K562 (cell line): ENCODE measurements at regions not wholly inside any gene's neighbourhood (a gene's known extent, or its start where the extent isn't known, plus 50 kb on each side); places are given as distances from the start of the nearest gene placed in this dataset.

Source experiments
- ATAC-seq: fragments of 200-7000 bp; cut with Tn5 transposase; 3 replicates; pipeline ENCODE4 v1.9.1; 2020; ENCODE audit warnings: moderate library complexity
- BruUV-seq: library from RNA; stranded (reverse); fragments of 400-500 nt; replicated peaks from 2 replicates; lab custom pipeline; 2021; lab: Mats Ljungman, UMichigan
- CTCF ChIA-PET: fragments of 300-600 bp; formaldehyde crosslinking; extraction: SDS; loops from one replicate; lab custom pipeline; 2021; ENCODE audit warnings: low intra/inter-chr PET ratio; lab: Yijun Ruan, JAX
- POLR2A ChIA-PET: fragments of 300-600, 350-650 bp; sonication (Branson Sonifier 250); formaldehyde crosslinking; extraction: SDS; loops from one replicate; lab custom pipeline; 2021; ENCODE audit warnings: antibody characterized with exemption, inconsistent platforms; lab: Yijun Ruan, JAX
- DNase-seq, 4 experiments: peaks; one replicate each; pipeline versions ENCODE4 v3.0.0 to v3.0.0-alpha.2; 2011 to 2018; ENCODE audit warnings: low spot score in 3 of 4, mixed read lengths in 3 of 4; ENCODE audit errors: extremely low read depth in 1 of 4
- FAIRE-seq: peaks from 2 replicates; lab custom pipeline; 2011; peaks lifted over from hg19 to GRCh38; lab: Jason Lieb, UNC
- H2AFZ ChIP-seq: 2 replicates; pipeline ENCODE4 v1.6.0; 2011; ENCODE audit warnings: low read depth, low read length, control low read depth, inconsistent platforms
- H3K27ac ChIP-seq: fragments of 200-600 bp; 3 replicates; pipeline ENCODE4 v1.8.0; 2011; ENCODE audit warnings: low read depth, mild to moderate bottlenecking, control low read depth, inconsistent platforms, low read length, moderate library complexity, mixed read lengths; ENCODE audit errors: extremely low read depth
- H3K27me3 ChIP-seq, 2 experiments: fragments of 300-600 bp in 1 of 2; 2 replicates in 1 of 2; 3 replicates in 1 of 2; pipeline versions ENCODE4 v1.6.0 to v1.8.0; 2011; ENCODE audit warnings: inconsistent platforms in 2 of 2, low read length in 2 of 2, mild to moderate bottlenecking in 1 of 2, mixed read lengths in 1 of 2, moderate library complexity in 1 of 2; ENCODE audit not compliant: control insufficient read depth in 2 of 2, insufficient read depth in 2 of 2
- H3K36me3 ChIP-seq: fragments of 300-600 bp; 3 replicates; pipeline ENCODE4 v1.8.0; 2011; ENCODE audit warnings: mild to moderate bottlenecking, low read length, inconsistent platforms; ENCODE audit not compliant: control insufficient read depth, insufficient read depth
- H3K4me1 ChIP-seq, 2 experiments: fragments of 200-600 bp in 1 of 2; replicated peaks in 1 of 2; 2 replicates in 1 of 2; 3 replicates in 1 of 2; pipeline versions ENCODE4 v1.5.1 to v1.8.0; 2011; ENCODE audit warnings: inconsistent platforms in 2 of 2, low read length in 2 of 2, mild to moderate bottlenecking in 1 of 2, mixed read lengths in 1 of 2, moderate library complexity in 1 of 2; ENCODE audit not compliant: control insufficient read depth in 2 of 2, insufficient read depth in 2 of 2
- H3K4me2 ChIP-seq: 2 replicates; pipeline ENCODE4 v1.6.1; 2011; ENCODE audit warnings: low read length, control low read depth, inconsistent platforms, mixed read lengths; ENCODE audit not compliant: insufficient read depth
- H3K4me3 ChIP-seq: fragments of 200-600 bp; sonication (generic), shearing (Covaris generic); 2 replicates; pipeline ENCODE4 v1.5.1; 2016; ENCODE audit warnings: control low read depth, inconsistent platforms
- H3K79me2 ChIP-seq: fragments of 200-600 bp; 3 replicates; pipeline ENCODE4 v1.8.0; 2011; ENCODE audit warnings: low read length, inconsistent platforms; ENCODE audit not compliant: control insufficient read depth, insufficient read depth
- H3K9ac ChIP-seq, 2 experiments: 2 replicates each; pipeline versions ENCODE4 v1.6.0 to v1.6.1; 2011; ENCODE audit warnings: low read depth in 2 of 2, low read length in 2 of 2, control low read depth in 1 of 2, inconsistent platforms in 1 of 2, mild to moderate bottlenecking in 1 of 2, mixed read lengths in 1 of 2; ENCODE audit not compliant: insufficient read depth in 1 of 2
- H3K9me1 ChIP-seq: one replicate; pipeline ENCODE4 v1.6.0; 2011; ENCODE audit warnings: inconsistent platforms, mild to moderate bottlenecking, low read length, moderate library complexity; ENCODE audit not compliant: control insufficient read depth, insufficient read depth
- H3K9me3 ChIP-seq: replicated peaks from 2 replicates; pipeline ENCODE4 v1.5.1; 2011; ENCODE audit warnings: low read depth, low read length, inconsistent platforms; ENCODE audit not compliant: control insufficient read depth, insufficient read depth
- H4K20me1 ChIP-seq: replicated peaks from 2 replicates; pipeline ENCODE4 v1.6.1; 2011; ENCODE audit warnings: low read length, inconsistent platforms, mixed read lengths; ENCODE audit not compliant: control insufficient read depth, insufficient read depth
- ADNP ChIP-seq: fragments of 200-800 bp; sonication (Bioruptor generic); IDR thresholded peaks from 2 replicates; pipeline ENCODE4 v1.6.1; 2016; ENCODE audit warnings: missing genetic modification characterization, missing compliant biosample characterization
- FOXP1 ChIP-seq: sonication (generic); formaldehyde crosslinking; IDR thresholded peaks from 2 replicates; pipeline ENCODE4 v1.8.0; 2022; ENCODE audit warnings: mild to moderate bottlenecking, missing genetic modification reagents
- FUS ChIP-seq: fragments of 200-400 bp; formaldehyde crosslinking; optimal IDR thresholded peaks from 2 replicates; pipeline ENCODE3; 2017; ENCODE audit warnings: low read depth, low read length
- HEY1 ChIP-seq: fragments of 250-450 bp; sonication (Bioruptor Pico); IDR thresholded peaks from 2 replicates; pipeline ENCODE4 v1.5.0; 2020; ENCODE audit warnings: mild to moderate bottlenecking, moderate library complexity, borderline replicate concordance
- HNRNPLL ChIP-seq: fragments of 200-400 bp; formaldehyde crosslinking; IDR thresholded peaks from 2 replicates; pipeline ENCODE4 v1.6.1; 2017; ENCODE audit warnings: low read length, low read depth, mild to moderate bottlenecking; ENCODE audit not compliant: poor library complexity, severe bottlenecking
- ILK ChIP-seq: fragments of 450-650 bp; IDR thresholded peaks from 2 replicates; pipeline ENCODE4 v1.6.1; 2016; ENCODE audit warnings: missing genetic modification characterization, low read depth, mild to moderate bottlenecking, missing compliant biosample characterization, moderate library complexity, borderline replicate concordance
- MIER1 ChIP-seq: fragments of 450-650 bp; IDR thresholded peaks from 2 replicates; pipeline ENCODE4 v1.6.1; 2016; ENCODE audit warnings: antibody characterized with exemption, mild to moderate bottlenecking, low read depth
- MTA3 ChIP-seq: fragments of 450-650 bp; formaldehyde crosslinking; IDR thresholded peaks from 2 replicates; pipeline ENCODE4 v1.6.1; 2017; ENCODE audit warnings: mild to moderate bottlenecking, borderline replicate concordance
- NFIC ChIP-seq: fragments of 450-650 bp; IDR thresholded peaks from 2 replicates; pipeline ENCODE4 v1.6.1; 2017; ENCODE audit warnings: mild to moderate bottlenecking, inconsistent platforms
- POU5F1 ChIP-seq: fragments of 150-350 bp; IDR thresholded peaks from 2 replicates; pipeline ENCODE4 v1.6.1; 2014; ENCODE audit warnings: borderline replicate concordance, low read length, low read depth, mild to moderate bottlenecking; ENCODE audit not compliant: partially characterized antibody
- SRSF3 ChIP-seq: fragments of 200-400 bp; formaldehyde crosslinking; IDR thresholded peaks from 2 replicates; pipeline ENCODE4 v1.6.1; 2016; ENCODE audit warnings: mild to moderate bottlenecking, low read length, moderate library complexity; ENCODE audit not compliant: insufficient read depth
- ZNF121 ChIP-seq: sonication (generic); formaldehyde crosslinking; conservative IDR thresholded peaks from 2 replicates; pipeline ENCODE4 v1.8.0; 2022; ENCODE audit warnings: missing genetic modification reagents
- ZNF695 ChIP-seq: fragments of 450-650 bp; formaldehyde crosslinking; IDR thresholded peaks from 2 replicates; pipeline ENCODE4 v1.4.0; 2020; ENCODE audit warnings: mild to moderate bottlenecking, moderate library complexity
- WGBS: fragments of 100-300 bp; shearing (Covaris generic); methylation state at CpG from one replicate; pipeline ENCODE4 v1.1.6; 2016; ENCODE audit warnings: low coverage, mixed read lengths; ENCODE audit not compliant: insufficient coverage; ENCODE audit errors: missing lambda C conversion rate; 5-methylcytosine and 5-hydroxymethylcytosine counted together
- in situ Hi-C: fragments of 300-500 bp; cut with MboI; formaldehyde crosslinking; loops from 4 replicates; pipeline ENCODE4 v1.15.0; 2018; ENCODE audit warnings: inconsistent platforms, mixed read lengths
- intact Hi-C: fragments of 100-400 bp; cut with micrococcal nuclease; formaldehyde crosslinking; loops from 2 replicates; pipeline ENCODE4 v1.14.2; 2022
- TF ChIP-seq, protein P1 (sequence below): IDR thresholded peaks from 2 replicates; pipeline ENCODE4 v1.6.1; 2011; ENCODE audit not compliant: insufficient read length; ENCODE audit errors: extremely low read depth
- TF ChIP-seq, protein P2 (sequence below): fragments of 250-450 bp; sonication (Bioruptor Pico); IDR thresholded peaks from 2 replicates; pipeline ENCODE4 v1.5.0; 2021

DNA sequence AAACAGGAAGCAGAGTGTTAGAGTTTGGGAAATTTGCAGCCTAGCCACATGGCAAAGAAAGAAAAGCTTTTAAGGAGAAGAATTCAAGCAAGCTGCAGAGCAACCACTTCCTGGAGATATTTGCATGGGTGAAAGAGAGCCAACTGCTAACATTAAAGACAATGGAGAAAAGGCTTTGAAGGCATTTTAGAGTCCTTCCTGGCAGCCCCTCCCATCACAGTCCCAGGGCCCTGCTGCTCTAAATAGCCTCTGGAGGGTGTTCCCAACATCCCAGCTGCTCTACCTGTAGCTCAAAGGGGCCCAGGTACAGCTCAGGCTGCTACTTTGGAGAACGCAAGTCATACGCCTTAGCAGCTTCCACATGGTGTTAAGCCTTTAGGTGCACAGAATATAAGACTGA is 235.9 kb upstream of the FMR1 start:
- no peak for TF ChIP-seq MIER1
- TF ChIP-seq ILK (tag): no peak
- no peak for TF ChIP-seq ADNP (tag)
- in situ Hi-C loops: no loop called here
- CTCF ChIA-PET: no interaction called here

DNA sequence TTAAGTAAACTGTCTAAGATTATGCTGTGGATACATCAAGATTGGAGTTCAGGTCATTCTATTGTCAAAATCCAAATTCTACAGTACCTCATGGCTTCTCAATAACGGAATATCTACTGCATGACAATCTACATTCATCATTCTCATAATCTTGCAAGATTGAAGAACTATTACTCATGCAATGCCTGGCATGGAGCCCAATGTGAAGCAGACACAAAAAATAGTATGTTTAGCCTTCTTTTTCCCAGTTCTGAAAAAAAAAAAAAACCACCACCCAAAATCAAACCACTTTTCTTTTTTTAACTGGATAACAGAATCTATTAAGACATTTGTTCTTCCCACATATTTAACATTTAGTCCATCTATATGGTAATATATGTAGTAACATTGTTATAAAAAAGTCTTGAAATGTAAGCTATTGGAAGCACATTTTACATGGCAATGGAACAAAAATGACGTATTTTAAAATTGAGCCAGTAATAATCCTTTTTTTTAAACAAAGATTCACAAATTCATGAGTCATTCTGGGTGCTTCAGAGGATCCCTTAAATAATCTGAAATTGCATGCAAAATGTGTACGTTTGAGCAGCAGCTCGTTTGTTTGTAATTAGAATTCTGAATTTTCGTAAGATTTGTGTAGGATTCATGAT is 232.2 kb upstream of the FMR1 start:
- H4K20me1 ChIP-seq: no peaks in the 10 kb centered on the region
- WGBS: 0% methylated on average over 2 of the region's 5 CpGs
- H3K9ac ChIP-seq: no peak overlapping the region
- no peaks in the 10 kb centered on the region for H3K36me3 ChIP-seq
- H3K4me2 ChIP-seq: no peak overlapping the region
- H3K4me1 ChIP-seq: no peaks in the 10 kb centered on the region
- no peak for FAIRE-seq
- CTCF ChIA-PET: no interaction called here
- no peaks in the 10 kb centered on the region for H3K9me1 ChIP-seq
- no peaks in the 10 kb centered on the region for H3K79me2 ChIP-seq
- no TSS peak for BruUV-seq
- H3K9me3 ChIP-seq: no peaks in the 10 kb centered on the region
- in situ Hi-C loops (no loop called here), intact Hi-C loops (no loop called here)
- no peak overlapping the region for H3K27ac ChIP-seq
- no peaks in the 10 kb centered on the region for H3K27me3 ChIP-seq
- no peak overlapping the region for H2AFZ ChIP-seq
- POLR2A ChIA-PET: no interaction called here
- H3K4me3 ChIP-seq: no peak overlapping the region
- no peak for TF ChIP-seq HEY1 (CRISPR knock-in tag)
- no peak for TF ChIP-seq POU5F1
- no peak for TF ChIP-seq ZNF695 (CRISPR knock-in tag)
- no peak for TF ChIP-seq ZNF121 (CRISPR knock-in tag)
- TF ChIP-seq, protein P1, sequence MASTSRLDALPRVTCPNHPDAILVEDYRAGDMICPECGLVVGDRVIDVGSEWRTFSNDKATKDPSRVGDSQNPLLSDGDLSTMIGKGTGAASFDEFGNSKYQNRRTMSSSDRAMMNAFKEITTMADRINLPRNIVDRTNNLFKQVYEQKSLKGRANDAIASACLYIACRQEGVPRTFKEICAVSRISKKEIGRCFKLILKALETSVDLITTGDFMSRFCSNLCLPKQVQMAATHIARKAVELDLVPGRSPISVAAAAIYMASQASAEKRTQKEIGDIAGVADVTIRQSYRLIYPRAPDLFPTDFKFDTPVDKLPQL: no peak
- TF ChIP-seq NFIC: no peak
- TF ChIP-seq HNRNPLL: no peak
- TF ChIP-seq, protein P2, sequence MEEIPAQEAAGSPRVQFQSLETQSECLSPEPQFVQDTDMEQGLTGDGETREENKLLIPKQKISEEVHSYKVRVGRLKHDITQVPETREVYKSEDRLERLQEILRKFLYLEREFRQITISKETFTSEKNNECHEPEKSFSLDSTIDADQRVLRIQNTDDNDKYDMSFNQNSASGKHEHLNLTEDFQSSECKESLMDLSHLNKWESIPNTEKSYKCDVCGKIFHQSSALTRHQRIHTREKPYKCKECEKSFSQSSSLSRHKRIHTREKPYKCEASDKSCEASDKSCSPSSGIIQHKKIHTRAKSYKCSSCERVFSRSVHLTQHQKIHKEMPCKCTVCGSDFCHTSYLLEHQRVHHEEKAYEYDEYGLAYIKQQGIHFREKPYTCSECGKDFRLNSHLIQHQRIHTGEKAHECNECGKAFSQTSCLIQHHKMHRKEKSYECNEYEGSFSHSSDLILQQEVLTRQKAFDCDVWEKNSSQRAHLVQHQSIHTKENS: no peak
- TF ChIP-seq FOXP1 (CRISPR knock-in tag): no peak
- TF ChIP-seq MTA3: no peak
- no peak for TF ChIP-seq FUS
- no peak for TF ChIP-seq SRSF3
- no peak for DNase-seq
- no peak for ATAC-seq

More for the DNA sequence above, 235.9 kb upstream of the FMR1 start:
- no TSS peak for BruUV-seq
- H4K20me1 ChIP-seq: no peaks in the 10 kb centered on the region
- no peaks in the 10 kb centered on the region for H3K27me3 ChIP-seq
- H3K4me3 ChIP-seq: no peak overlapping the region
- ATAC-seq (no peak), FAIRE-seq (no peak), DNase-seq (no peak)
- no peak overlapping the region for H3K4me2 ChIP-seq
- H3K4me1 ChIP-seq: no peaks in the 10 kb centered on the region
- H3K27ac ChIP-seq: no peak overlapping the region
- H3K9ac ChIP-seq: no peak overlapping the region
- H3K9me3 ChIP-seq: no peaks in the 10 kb centered on the region
- H3K79me2 ChIP-seq: no peaks in the 10 kb centered on the region
- 0% methylated on average over 2 of the region's 2 CpGs for WGBS
- POLR2A ChIA-PET: no interaction called here
- intact Hi-C loops: no loop called here
- H3K36me3 ChIP-seq: no peaks in the 10 kb centered on the region
- H3K9me1 ChIP-seq: no peaks in the 10 kb centered on the region
- H2AFZ ChIP-seq: no peak overlapping the region
